ENCODE measurements at regions not wholly inside any gene's neighbourhood (a gene's known extent, or its start where the extent isn't known, plus 50 kb on each side); places are given as distances from the start of the nearest gene placed in this dataset.

GRCh38 chr3:106227068-106227467 lies 358.3 kb upstream of the CBLB start:
- no peak overlapping the region for H3K4me3 ChIP-seq (ENCODE audit: low read length)
- DNase-seq (ENCODE audit: low read depth, low spot score) = no peak

GRCh38 chr3:106228271-106228670 lies 359.5 kb upstream of the CBLB start:
- DNase-seq (ENCODE audit: low read depth, low spot score) = no peak
- no peak overlapping the region for H3K4me3 ChIP-seq (ENCODE audit: low read length)

GRCh38 chr3:106229495-106230278 lies 360.9 kb upstream of the CBLB start:
- DNase-seq (ENCODE audit: low read depth, low spot score) = no peak
- no peak overlapping the region for H3K4me3 ChIP-seq (ENCODE audit: low read length)

- no peak for DNase-seq (ENCODE audit: low read depth, low spot score)
- H3K4me3 ChIP-seq (ENCODE audit: low read length) = no peak overlapping the region
Measured at GRCh38 chr3:106231086-106231485, 362.3 kb upstream of the CBLB start.

DNA sequence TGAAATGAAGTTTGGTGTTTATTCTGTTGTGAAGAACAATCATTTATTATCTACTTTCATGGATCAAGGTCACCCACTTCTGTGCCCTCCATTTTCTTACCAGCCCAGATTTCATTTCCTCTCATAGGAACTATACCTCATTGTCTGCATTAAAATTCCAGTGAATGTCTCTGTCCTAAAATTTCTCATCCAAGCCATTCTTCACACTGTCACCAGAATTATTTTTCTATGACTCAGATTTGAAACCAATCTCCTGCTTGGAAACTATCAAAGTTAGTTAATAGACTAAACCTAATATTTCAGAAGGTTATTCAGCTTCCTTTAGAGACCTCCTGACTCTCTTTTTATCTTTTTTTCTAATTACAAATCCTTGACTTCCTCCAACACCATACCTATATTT lies 364.1 kb upstream of the CBLB start:
- DNase-seq (ENCODE audit: low read depth, low spot score) = no peak
- H3K4me3 ChIP-seq (ENCODE audit: low read length) = no peak overlapping the region

- no peak overlapping the region for H3K4me3 ChIP-seq (ENCODE audit: low read length)
Measured at GRCh38 chr3:106239195-106239697, 370.4 kb upstream of the CBLB start.

DNA sequence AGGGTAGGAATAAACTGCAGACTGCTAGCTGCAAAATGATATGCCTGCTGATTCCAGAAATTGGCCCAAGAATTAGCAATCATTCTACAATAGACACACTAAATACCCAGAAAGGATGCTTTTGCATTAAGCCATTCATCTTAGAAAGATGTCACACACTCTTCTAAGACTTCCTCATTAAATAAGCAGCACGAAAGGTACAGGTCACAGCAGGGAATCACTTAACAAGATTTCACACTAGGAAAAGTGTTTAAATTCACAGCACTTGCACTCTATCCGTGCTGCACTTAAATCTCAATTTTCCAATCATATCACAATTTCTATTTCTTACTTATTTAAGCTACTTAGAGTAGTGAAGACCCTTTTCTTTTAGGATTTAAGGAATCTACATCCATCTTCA lies 372.8 kb upstream of the CBLB start:
- no peak overlapping the region for H3K4me3 ChIP-seq (ENCODE audit: low read length)
- no peak for DNase-seq (ENCODE audit: low read depth, low spot score)

More at GRCh38 chr3:106239195-106239697, 370.4 kb upstream of the CBLB start:
- no peak for DNase-seq (ENCODE audit: low read depth, low spot score)

DNA sequence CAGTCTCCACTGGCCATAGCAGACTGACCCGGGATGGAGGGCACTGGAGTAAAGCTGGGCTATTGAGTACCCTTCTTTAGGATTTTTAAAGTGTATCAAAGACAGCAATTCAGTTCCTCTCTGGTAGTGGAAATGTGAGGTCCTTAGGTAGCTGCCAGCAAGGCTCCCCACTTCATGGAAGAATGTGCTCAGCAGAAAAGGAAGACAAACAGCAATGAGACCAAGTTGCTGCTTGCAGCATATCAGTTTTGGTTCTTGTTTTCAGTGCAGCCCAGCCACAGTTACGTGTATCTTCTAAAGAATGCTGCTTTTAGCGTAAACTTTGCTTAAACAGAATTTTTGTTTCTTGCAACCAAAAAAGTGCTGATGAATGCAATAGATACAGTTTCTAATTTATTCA lies 374.0 kb upstream of the CBLB start:
- no peak for DNase-seq (ENCODE audit: low read depth, low spot score)
- H3K4me3 ChIP-seq (ENCODE audit: low read length) = no peak overlapping the region

DNA sequence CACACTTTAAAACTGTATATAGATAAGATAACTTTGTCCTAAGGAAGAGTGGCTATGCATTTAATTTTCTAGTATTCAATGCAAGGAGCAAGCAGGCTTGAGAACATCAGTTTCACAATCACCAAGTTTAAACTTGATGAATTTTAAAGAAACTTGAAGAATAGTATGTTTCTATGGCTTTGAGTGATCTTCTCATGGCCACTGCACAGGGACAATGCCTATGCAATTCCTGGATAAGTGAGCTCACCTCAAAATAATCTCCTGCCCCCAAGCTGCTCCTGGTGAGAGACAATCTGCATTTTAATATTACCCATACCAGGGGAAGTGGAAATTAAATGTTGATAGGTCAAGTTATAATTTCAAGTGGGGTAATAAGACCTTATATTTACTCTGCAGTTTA lies 376.6 kb upstream of the CBLB start:
- no peak overlapping the region for H3K4me3 ChIP-seq (ENCODE audit: low read length)
- no peak for DNase-seq (ENCODE audit: low read depth, low spot score)

- DNase-seq (ENCODE audit: low read depth, low spot score) = no peak
- no peak overlapping the region for H3K4me3 ChIP-seq (ENCODE audit: low read length)
Measured at GRCh38 chr3:106247902-106248684, 379.3 kb upstream of the CBLB start.

GRCh38 chr3:106249159-106249558 lies 380.3 kb upstream of the CBLB start:
- no peak for DNase-seq (ENCODE audit: low read depth, low spot score)
- H3K4me3 ChIP-seq (ENCODE audit: low read length) = no peak overlapping the region

DNA sequence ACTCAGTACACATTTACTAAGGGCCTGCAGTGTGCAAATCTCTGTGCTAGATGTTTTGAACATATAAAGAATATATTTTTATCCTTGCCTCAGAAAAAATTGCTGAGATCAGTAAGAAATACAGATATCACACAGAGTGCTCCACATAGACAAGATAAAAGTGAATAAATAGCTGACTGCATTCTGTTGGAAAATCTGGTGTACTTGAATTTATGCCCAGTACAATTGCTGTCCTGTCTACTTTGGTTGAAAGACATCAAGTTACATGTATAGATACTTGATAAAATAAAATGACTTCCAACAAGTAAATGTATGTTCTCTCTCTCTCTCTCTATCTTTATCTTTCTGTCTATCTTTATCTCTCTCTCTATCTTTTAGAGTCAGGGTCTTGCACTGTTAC lies 381.2 kb upstream of the CBLB start:
- no peak overlapping the region for H3K4me3 ChIP-seq (ENCODE audit: low read length)
- DNase-seq (ENCODE audit: low read depth, low spot score) = no peak

- no peak overlapping the region for H3K4me3 ChIP-seq (ENCODE audit: low read length)
- DNase-seq (ENCODE audit: low read depth, low spot score) = no peak
Measured at GRCh38 chr3:106251160-106251892, 382.5 kb upstream of the CBLB start.

DNA sequence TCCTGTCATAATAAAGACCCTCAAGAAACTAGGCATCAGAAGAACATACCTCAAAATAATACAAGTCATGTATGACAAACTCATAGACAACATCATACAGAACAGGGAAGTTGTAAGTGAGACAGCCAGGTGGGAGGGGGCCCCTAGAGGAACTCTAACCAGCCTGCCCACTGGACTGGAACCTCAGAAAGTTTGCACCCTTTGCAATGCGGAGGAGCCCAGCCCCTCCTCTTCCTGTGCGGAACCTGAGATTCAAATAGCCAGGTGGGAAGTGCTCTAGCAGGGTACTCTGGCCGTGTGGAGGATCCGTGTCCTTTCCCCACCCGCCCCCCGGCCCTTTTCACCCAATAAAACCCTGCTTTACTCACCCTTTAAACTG lies 387.0 kb upstream of the CBLB start:
- no peak overlapping the region for H3K4me3 ChIP-seq (ENCODE audit: low read length)
- DNase-seq (ENCODE audit: low read depth, low spot score) = no peak

GRCh38 chr3:106256249-106256957 lies 387.6 kb upstream of the CBLB start:
- no peak overlapping the region for H3K4me3 ChIP-seq (ENCODE audit: low read length)

GRCh38 chr3:106257172-106257571 lies 388.4 kb upstream of the CBLB start:
- no peak overlapping the region for H3K4me3 ChIP-seq (ENCODE audit: low read length)
- no peak for DNase-seq (ENCODE audit: low read depth, low spot score)

More at GRCh38 chr3:106256249-106256957, 387.6 kb upstream of the CBLB start:
- no peak for DNase-seq (ENCODE audit: low read depth, low spot score)

- DNase-seq (ENCODE audit: low read depth, low spot score) = no peak
Measured at GRCh38 chr3:106261396-106261795, 392.6 kb upstream of the CBLB start.

GRCh38 chr3:106261915-106262683 lies 393.3 kb upstream of the CBLB start:
- DNase-seq (ENCODE audit: low read depth, low spot score) = no peak
- no peak overlapping the region for H3K4me3 ChIP-seq (ENCODE audit: low read length)

More at GRCh38 chr3:106261396-106261795, 392.6 kb upstream of the CBLB start:
- H3K4me3 ChIP-seq (ENCODE audit: low read length) = no peak overlapping the region
